T-helper 1 cell (primary cell): ENCODE measurements at regions not wholly inside any gene's neighbourhood (a gene's known extent, or its start where the extent isn't known, plus 50 kb on each side); places are given as distances from the start of the nearest gene placed in this dataset.
"Not testable (repeated sequence)": the region's sequence is repeated elsewhere in the genome, so short reads cannot be mapped to it uniquely, and the experiment has no call there.

Experiments
- DNase-seq, 5 donors: peaks; one replicate each; pipeline ENCODE4 v3.0.0-alpha.2; 2012 to 2020

GRCh38 chr10:44569193-44570091, 184.5 kb upstream of the CXCL12 start:
- no peak for DNase-seq

GRCh38 chr10:44571701-44572100, 186.8 kb upstream of the CXCL12 start:
- DNase-seq = no peak

GRCh38 chr10:44572146-44572545, 187.2 kb upstream of the CXCL12 start:
- no peak for DNase-seq

GRCh38 chr10:44573821-44574220, 188.9 kb upstream of the CXCL12 start:
- no peak for DNase-seq

GRCh38 chr10:44574596-44575480, 189.9 kb upstream of the CXCL12 start:
- DNase-seq = no peak

- no peak for DNase-seq
These were observed 190.9 kb upstream of the CXCL12 start for GRCh38 chr10:44575601-44576380.

GRCh38 chr10:44576702-44577191, 191.8 kb upstream of the CXCL12 start:
- no peak for DNase-seq

- DNase-seq = no peak
These were observed 192.6 kb upstream of the CXCL12 start for GRCh38 chr10:44577533-44577932.

- DNase-seq = no peak
These were observed 193.4 kb upstream of the CXCL12 start for GRCh38 chr10:44578271-44578670.

GRCh38 chr10:44578963-44579362, 194.1 kb upstream of the CXCL12 start:
- not testable (repeated sequence) for DNase-seq

- no peak for DNase-seq
These were observed 197.1 kb upstream of the CXCL12 start for GRCh38 chr10:44581996-44582395.

- DNase-seq = no peak
These were observed 202.8 kb upstream of the CXCL12 start for GRCh38 chr10:44587488-44588318.

GRCh38 chr10:44589181-44589943, 204.5 kb upstream of the CXCL12 start:
- DNase-seq = no peak

- DNase-seq = no peak
These were observed 205.1 kb upstream of the CXCL12 start for GRCh38 chr10:44589944-44590449.

GRCh38 chr10:44591911-44592310, 207.0 kb upstream of the CXCL12 start:
- no peak for DNase-seq

- DNase-seq = no peak
These were observed 209.1 kb upstream of the CXCL12 start for GRCh38 chr10:44593952-44594351.

GRCh38 chr10:44607116-44607515, 222.2 kb upstream of the CXCL12 start:
- DNase-seq = no peak

- DNase-seq = no peak
These were observed 234.0 kb upstream of the CXCL12 start for GRCh38 chr10:44618910-44619309.

- DNase-seq = no peak
These were observed 234.6 kb upstream of the CXCL12 start for GRCh38 chr10:44619521-44619920.

GRCh38 chr10:44619975-44620374, 235.1 kb upstream of the CXCL12 start:
- no peak for DNase-seq
